Immature natural killer cell (primary cell): ENCODE measurements at regions not wholly inside any gene's neighbourhood (a gene's known extent, or its start where the extent isn't known, plus 50 kb on each side); places are given as distances from the start of the nearest gene placed in this dataset.

ENCODE experiments used
- DNase-seq, 3 donors: peaks; one replicate each; pipeline ENCODE4 v3.0.0; 2022; ENCODE audit warnings: mixed read lengths in 1 of 3
- H3K27ac Mint-ChIP-seq, 6 donors: one replicate each; pipeline ENCODE4 v1.8.0; 2020; ENCODE audit warnings: mixed read lengths in 6 of 6, mild to moderate bottlenecking in 5 of 6, inconsistent platforms in 4 of 6, moderate library complexity in 3 of 6
- H3K27me3 Mint-ChIP-seq, 3 donors: one replicate each; pipeline ENCODE4 v1.8.0; 2020 to 2021; ENCODE audit warnings: low read depth in 3 of 3, mild to moderate bottlenecking in 3 of 3, mixed read lengths in 3 of 3, moderate library complexity in 3 of 3, inconsistent platforms in 1 of 3
- H3K36me3 Mint-ChIP-seq, 3 donors: one replicate each; pipeline ENCODE4 v1.8.0; 2020; ENCODE audit warnings: mixed read lengths in 3 of 3, inconsistent platforms in 2 of 3, mild to moderate bottlenecking in 2 of 3
- H3K4me1 Mint-ChIP-seq, 2 donors: one replicate each; pipeline ENCODE4 v1.8.0; 2020; ENCODE audit warnings: inconsistent platforms in 2 of 2, mild to moderate bottlenecking in 2 of 2, mixed read lengths in 2 of 2, moderate library complexity in 1 of 2
- H3K4me3 Mint-ChIP-seq, 5 donors: one replicate each; pipeline ENCODE4 v1.8.0; 2020; ENCODE audit warnings: mild to moderate bottlenecking in 5 of 5, mixed read lengths in 5 of 5, inconsistent platforms in 3 of 5, moderate library complexity in 3 of 5
- H3K9me3 Mint-ChIP-seq, 6 donors: one replicate each; pipeline ENCODE4 v1.8.0; 2020; ENCODE audit warnings: mild to moderate bottlenecking in 6 of 6, mixed read lengths in 6 of 6, inconsistent platforms in 4 of 6, moderate library complexity in 3 of 6

DNA sequence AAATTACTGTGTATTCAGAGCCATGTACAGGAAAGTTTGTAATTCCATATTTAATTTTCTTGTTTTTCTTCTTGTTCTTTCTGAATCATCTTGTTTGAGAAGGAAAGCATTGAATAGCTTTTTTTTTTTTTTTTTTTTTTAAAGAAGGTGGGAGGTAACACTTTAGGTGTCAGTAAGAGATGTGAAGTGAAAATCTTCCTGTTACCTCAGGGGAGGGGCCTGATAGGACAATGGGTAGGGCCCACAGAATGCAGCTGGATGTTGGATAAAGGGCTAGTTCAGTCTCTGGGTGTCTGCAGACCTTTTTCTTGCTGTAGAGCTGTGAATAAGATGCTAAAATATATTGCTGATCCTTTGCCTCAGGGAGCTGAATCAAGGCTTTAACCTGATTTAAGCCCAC is 317.4 kb downstream of the MAN2A1 start:
- no peak for DNase-seq
- H3K4me1 Mint-ChIP-seq = peaks cover 12% of the 10 kb centered on the region in 2 donors
- H3K9me3 Mint-ChIP-seq = peaks cover 0 to 2% (median 0%) of the 10 kb centered on the region in 6 donors
- H3K4me3 Mint-ChIP-seq = no peak overlapping the region
- H3K27ac Mint-ChIP-seq = no peak overlapping the region
- no peaks in the 10 kb centered on the region for H3K36me3 Mint-ChIP-seq
- H3K27me3 Mint-ChIP-seq = peaks cover 0 to 2% (median 0%) of the 10 kb centered on the region in 3 donors

DNA sequence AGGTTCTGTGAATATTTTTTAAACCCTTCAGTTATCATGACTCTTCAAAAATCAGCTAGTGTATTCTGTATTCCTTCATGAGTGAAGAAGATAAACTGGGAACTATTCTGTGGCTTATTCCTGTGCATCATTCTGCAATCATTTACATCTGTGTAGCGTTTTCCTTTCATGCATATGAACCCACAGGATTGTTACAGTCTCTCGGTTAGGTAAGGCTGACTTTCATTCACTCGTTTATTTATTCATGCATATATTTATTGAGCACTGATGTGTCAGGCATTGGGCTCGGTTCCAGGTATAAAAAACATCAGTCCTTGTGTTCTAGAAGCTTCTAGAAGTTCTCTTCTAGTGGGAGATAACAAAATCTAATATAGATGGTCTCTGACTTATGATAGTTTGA is 318.4 kb downstream of the MAN2A1 start:
- H3K4me3 Mint-ChIP-seq = no peak overlapping the region
- peaks cover 12% of the 10 kb centered on the region in 2 donors for H3K4me1 Mint-ChIP-seq
- no peak for DNase-seq
- H3K9me3 Mint-ChIP-seq = peaks cover 0 to 2% (median 0%) of the 10 kb centered on the region in 6 donors
- H3K27ac Mint-ChIP-seq = no peak overlapping the region
- H3K36me3 Mint-ChIP-seq = no peaks in the 10 kb centered on the region
- peaks cover 0 to 4% (median 2%) of the 10 kb centered on the region in 3 donors for H3K27me3 Mint-ChIP-seq

DNA sequence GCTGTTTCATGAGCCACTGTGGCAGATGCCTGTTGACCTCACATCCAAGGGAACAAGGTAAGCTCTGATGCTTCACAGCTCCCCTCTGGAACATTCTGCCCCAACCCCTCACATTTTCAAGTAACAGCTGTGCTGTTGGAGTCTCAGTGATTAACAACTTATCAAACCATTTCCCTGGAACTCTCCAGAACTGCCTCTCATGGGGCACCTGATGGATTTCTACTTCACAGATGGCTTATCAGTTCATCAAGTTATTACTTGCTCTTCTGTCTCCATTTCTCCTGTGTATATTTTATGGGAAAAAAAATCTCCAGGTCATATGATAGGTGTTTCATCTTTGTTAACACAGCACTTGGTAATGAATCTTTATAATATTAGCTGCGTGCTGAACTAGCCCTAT is 322.4 kb downstream of the MAN2A1 start:
- peaks cover 5 to 6% of the 10 kb centered on the region in 2 donors for H3K4me1 Mint-ChIP-seq
- no peak overlapping the region for H3K27ac Mint-ChIP-seq
- no peaks in the 10 kb centered on the region for H3K9me3 Mint-ChIP-seq
- peaks cover 0 to 10% (median under 1%) of the 10 kb centered on the region in 3 donors for H3K27me3 Mint-ChIP-seq
- H3K36me3 Mint-ChIP-seq = no peaks in the 10 kb centered on the region
- no peak for DNase-seq
- no peak overlapping the region for H3K4me3 Mint-ChIP-seq

- Mint-ChIP-seq H3K27me3 (peaks cover 2 to 10% (median 3%) of the 10 kb centered on the region in 3 donors), H3K4me3 (no peak overlapping the region), H3K36me3 (no peaks in the 10 kb centered on the region), H3K4me1 (no peaks in the 10 kb centered on the region), H3K9me3 (no peaks in the 10 kb centered on the region), H3K27ac (no peak overlapping the region)
- no peak for DNase-seq
These were observed 323.3 kb downstream of the MAN2A1 start for GRCh38 chr5:110013017-110013416.

DNA sequence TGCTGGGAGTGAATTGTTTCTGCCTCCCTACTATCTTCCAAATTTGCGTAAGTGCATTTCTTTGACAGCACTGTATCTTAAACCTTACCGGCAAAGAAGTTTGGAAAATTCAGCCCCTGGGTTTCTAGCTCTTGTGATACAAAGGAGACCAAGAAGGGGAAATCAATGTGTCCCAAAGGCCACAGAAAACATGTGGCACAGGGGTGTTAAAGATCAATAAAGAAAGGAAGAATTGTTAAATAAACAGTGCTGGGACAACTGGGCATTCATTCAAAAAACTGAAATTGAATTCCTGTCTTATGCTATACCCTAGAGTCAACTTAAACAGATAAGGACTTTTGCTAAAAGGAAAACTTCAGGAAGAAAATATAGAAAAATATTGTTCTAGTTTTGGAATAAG is 328.1 kb downstream of the MAN2A1 start:
- Mint-ChIP-seq H3K27me3 (peaks cover 3 to 9% (median 3%) of the 10 kb centered on the region in 3 donors), H3K36me3 (no peaks in the 10 kb centered on the region), H3K9me3 (peaks cover 0 to 4% (median 0%) of the 10 kb centered on the region in 6 donors), H3K4me1 (no peaks in the 10 kb centered on the region), H3K27ac (no peak overlapping the region), H3K4me3 (no peak overlapping the region)
- DNase-seq = no peak

DNA sequence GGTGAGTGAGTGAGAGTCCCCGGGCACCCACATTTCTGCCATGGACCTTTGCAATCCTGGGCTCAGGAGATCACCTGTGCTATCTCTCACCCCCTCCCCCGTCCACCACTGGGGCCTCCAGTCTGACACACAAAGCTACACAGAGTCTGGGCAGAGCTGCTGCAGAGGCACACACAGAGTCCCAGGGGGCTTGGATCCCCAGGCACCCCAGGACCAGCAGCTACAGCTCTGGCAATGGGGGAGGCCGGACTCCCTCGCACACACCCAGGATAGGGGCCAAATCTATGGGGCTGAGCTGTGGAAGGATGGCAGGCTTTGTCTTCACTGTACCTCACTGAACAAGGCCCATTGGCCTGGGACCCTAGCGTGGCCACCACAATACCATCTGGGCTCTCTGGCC is 328.8 kb downstream of the MAN2A1 start:
- Mint-ChIP-seq H3K9me3 (peaks cover 0 to 4% (median 0%) of the 10 kb centered on the region in 6 donors), H3K27me3 (peaks cover 3 to 7% (median 4%) of the 10 kb centered on the region in 3 donors), H3K4me1 (no peaks in the 10 kb centered on the region), H3K36me3 (no peaks in the 10 kb centered on the region), H3K27ac (no peak overlapping the region), H3K4me3 (no peak overlapping the region)
- no peak for DNase-seq

- H3K36me3 Mint-ChIP-seq = no peaks in the 10 kb centered on the region
- no peaks in the 10 kb centered on the region for H3K4me1 Mint-ChIP-seq
- H3K9me3 Mint-ChIP-seq = peaks cover 0 to 4% (median 0%) of the 10 kb centered on the region in 6 donors
- H3K4me3 Mint-ChIP-seq = no peak overlapping the region
- H3K27me3 Mint-ChIP-seq = peaks cover 3 to 4% (median 4%) of the 10 kb centered on the region in 3 donors
- H3K27ac Mint-ChIP-seq = no peak overlapping the region
- DNase-seq = no peak
These were observed 329.4 kb downstream of the MAN2A1 start for GRCh38 chr5:110019119-110019518.

GRCh38 chr5:110019780-110020179 is 330.1 kb downstream of the MAN2A1 start:
- H3K36me3 Mint-ChIP-seq = no peaks in the 10 kb centered on the region
- no peak overlapping the region for H3K4me3 Mint-ChIP-seq

GRCh38 chr5:110021251-110021650 is 331.5 kb downstream of the MAN2A1 start:
- DNase-seq = no peak
- Mint-ChIP-seq H3K4me1 (no peaks in the 10 kb centered on the region), H3K9me3 (peaks cover 0 to 4% (median 0%) of the 10 kb centered on the region in 6 donors), H3K36me3 (no peaks in the 10 kb centered on the region), H3K27ac (no peak overlapping the region), H3K4me3 (no peak overlapping the region), H3K27me3 (peaks cover 2 to 4% (median 3%) of the 10 kb centered on the region in 3 donors)

More at GRCh38 chr5:110019780-110020179, 330.1 kb downstream of the MAN2A1 start:
- Mint-ChIP-seq H3K4me1 (no peaks in the 10 kb centered on the region), H3K27ac (no peak overlapping the region), H3K27me3 (peaks cover 2 to 4% (median 3%) of the 10 kb centered on the region in 3 donors), H3K9me3 (peaks cover 0 to 4% (median 0%) of the 10 kb centered on the region in 6 donors)
- DNase-seq = no peak

GRCh38 chr5:110025160-110025559 is 335.4 kb downstream of the MAN2A1 start:
- H3K4me1 Mint-ChIP-seq = peaks cover 3 to 8% of the 10 kb centered on the region in 2 donors
- H3K36me3 Mint-ChIP-seq = no peaks in the 10 kb centered on the region
- peaks cover 0 to 2% (median 0%) of the 10 kb centered on the region in 6 donors for H3K9me3 Mint-ChIP-seq
- no peak overlapping the region for H3K27ac Mint-ChIP-seq
- H3K4me3 Mint-ChIP-seq = no peak overlapping the region
- H3K27me3 Mint-ChIP-seq = peaks cover 0 to 2% (median 2%) of the 10 kb centered on the region in 3 donors
- DNase-seq = no peak

DNA sequence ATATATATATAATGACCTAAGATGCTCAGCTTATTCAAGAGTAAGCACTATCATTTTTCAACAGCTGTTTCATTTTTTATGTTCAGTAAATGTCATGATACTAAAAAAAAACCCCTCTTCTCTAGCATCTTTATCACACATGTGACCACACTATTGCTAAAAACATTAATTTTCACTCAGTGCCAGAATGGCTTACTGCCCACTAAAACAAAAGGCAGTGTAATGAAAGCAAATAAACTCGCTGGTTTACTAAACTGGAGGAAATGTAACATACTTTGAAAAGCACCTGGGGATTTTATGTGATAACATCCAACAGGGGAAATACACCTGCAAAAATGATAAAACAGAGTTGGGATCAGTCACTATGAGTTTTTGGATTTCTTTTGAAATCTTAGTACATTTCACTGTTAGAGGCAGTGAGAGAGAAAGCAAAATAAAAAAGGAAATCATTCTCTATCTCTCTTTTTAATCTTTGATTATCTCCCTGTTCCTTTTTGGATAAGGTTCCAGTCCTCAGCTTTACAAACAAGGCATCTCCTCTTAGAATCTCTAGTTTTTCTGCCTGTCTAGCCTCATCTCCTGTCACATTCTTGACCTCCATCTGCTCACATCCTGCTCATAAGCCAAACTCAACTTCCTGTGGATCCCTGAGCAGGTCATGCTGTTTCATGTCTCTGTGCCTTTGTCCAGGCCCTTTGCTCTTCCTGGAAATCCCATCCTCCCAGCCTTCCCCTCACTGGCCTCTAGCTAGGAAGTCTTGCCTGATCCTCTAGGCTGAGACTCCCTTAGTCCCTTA is 338.0 kb downstream of the MAN2A1 start:
- no peak overlapping the region for H3K27ac Mint-ChIP-seq
- H3K27me3 Mint-ChIP-seq = peaks cover 0 to 2% (median 0%) of the 10 kb centered on the region in 3 donors
- no peak for DNase-seq
- no peaks in the 10 kb centered on the region for H3K36me3 Mint-ChIP-seq
- H3K4me1 Mint-ChIP-seq = peaks cover 5 to 8% of the 10 kb centered on the region in 2 donors
- no peak overlapping the region for H3K4me3 Mint-ChIP-seq
- no peaks in the 10 kb centered on the region for H3K9me3 Mint-ChIP-seq

DNA sequence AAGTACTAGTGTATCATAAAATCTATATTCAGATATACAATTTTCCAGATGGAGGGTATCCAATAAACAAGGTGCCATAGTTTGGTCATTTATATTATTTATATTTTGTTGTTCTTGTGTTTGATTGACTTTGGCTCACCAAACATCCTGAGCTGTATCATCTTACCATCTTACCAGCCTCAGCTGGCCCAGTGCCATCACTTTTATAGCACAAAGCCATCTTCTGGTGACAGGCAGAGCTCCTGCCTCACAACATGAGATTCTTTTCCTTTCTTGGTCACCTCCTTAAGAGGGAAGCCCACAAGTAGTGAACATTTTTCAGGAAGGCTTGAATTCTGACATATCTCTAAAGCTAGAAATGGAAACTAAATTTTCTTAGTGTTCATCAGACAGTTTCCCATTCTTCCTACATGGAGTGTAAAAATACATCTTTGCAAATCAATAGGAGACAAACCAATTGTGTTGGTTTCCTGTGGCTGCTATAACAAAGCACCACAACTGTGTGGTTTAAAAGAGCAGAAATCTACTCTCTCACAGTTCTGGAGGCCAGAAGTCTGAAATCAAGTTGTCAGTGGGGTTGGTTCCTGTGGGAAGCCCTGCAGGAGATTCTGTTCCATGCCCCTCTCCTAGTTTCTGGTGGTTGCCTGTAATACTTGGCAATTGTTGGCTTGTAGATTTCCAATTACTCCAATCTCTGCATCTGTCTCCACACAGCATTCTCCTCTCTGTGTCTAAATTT is 341.8 kb downstream of the MAN2A1 start:
- Mint-ChIP-seq H3K9me3 (no peaks in the 10 kb centered on the region), H3K4me3 (no peak overlapping the region), H3K4me1 (peaks cover 5 to 8% of the 10 kb centered on the region in 2 donors), H3K27ac (no peak overlapping the region), H3K27me3 (no peaks in the 10 kb centered on the region), H3K36me3 (no peaks in the 10 kb centered on the region)
- DNase-seq = no peak

DNA sequence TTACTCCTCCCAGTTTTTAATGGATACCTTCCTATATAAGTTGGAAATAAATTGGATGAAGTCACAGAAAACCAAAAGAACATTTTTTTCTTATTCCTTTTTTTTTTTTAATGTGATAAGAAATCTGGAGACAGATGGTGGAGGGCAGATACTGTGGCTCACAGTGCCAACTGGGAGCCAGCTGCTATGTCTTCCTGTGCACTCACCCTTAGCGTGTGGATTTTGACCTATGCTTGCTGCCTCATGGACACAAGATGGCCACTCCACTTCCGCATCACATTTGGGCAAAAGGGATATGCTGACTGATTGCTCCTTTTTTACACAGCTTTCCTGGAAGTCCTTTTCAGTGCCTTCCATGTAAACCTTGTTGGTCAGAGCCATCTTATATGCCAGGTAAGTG is 342.6 kb downstream of the MAN2A1 start:
- Mint-ChIP-seq H3K4me1 (peaks cover 5 to 8% of the 10 kb centered on the region in 2 donors), H3K4me3 (no peak overlapping the region), H3K27ac (no peak overlapping the region), H3K9me3 (no peaks in the 10 kb centered on the region), H3K36me3 (no peaks in the 10 kb centered on the region), H3K27me3 (peaks cover 0 to 3% (median 0%) of the 10 kb centered on the region in 3 donors)
- DNase-seq = no peak

- Mint-ChIP-seq H3K4me3 (no peak overlapping the region), H3K4me1 (peaks cover 0 to 2% of the 10 kb centered on the region in 2 donors), H3K9me3 (no peaks in the 10 kb centered on the region), H3K27me3 (peaks cover 0 to 3% (median 0%) of the 10 kb centered on the region in 3 donors), H3K27ac (no peak overlapping the region), H3K36me3 (no peaks in the 10 kb centered on the region)
- DNase-seq = no peak
These were observed 344.4 kb downstream of the MAN2A1 start for GRCh38 chr5:110034056-110034600.
